Hepatocyte (in vitro differentiated cells): ENCODE measurements at regions not wholly inside any gene's neighbourhood (a gene's known extent, or its start where the extent isn't known, plus 50 kb on each side); places are given as distances from the start of the nearest gene placed in this dataset.

Experiments used
- DNase-seq: peaks from one replicate; pipeline ENCODE4 v3.0.0-alpha.2; 2016; ENCODE audit warnings: low spot score
- H2AFZ ChIP-seq: fragments of 200-600 bp; sonication (generic); 2 replicates; pipeline ENCODE4 v1.6.0; 2016; ENCODE audit warnings: antibody characterized with exemption, mild to moderate bottlenecking
- H3K27ac ChIP-seq: fragments of 200-600 bp; sonication (generic); 2 replicates; pipeline ENCODE4 v1.5.1; 2016; ENCODE audit warnings: mild to moderate bottlenecking
- H3K27me3 ChIP-seq: fragments of 200-600 bp; sonication (generic); 2 replicates; pipeline ENCODE4 v1.6.1; 2016
- H3K36me3 ChIP-seq: fragments of 200-600 bp; sonication (generic); replicated peaks from 2 replicates; pipeline ENCODE4 v1.5.1; 2016; ENCODE audit warnings: low read depth; ENCODE audit not compliant: insufficient read depth
- H3K4me1 ChIP-seq: fragments of 200-600 bp; sonication (generic); 2 replicates; pipeline ENCODE4 v1.5.1; 2016; ENCODE audit warnings: mild to moderate bottlenecking, moderate library complexity; ENCODE audit not compliant: insufficient read depth
- H3K4me2 ChIP-seq: fragments of 200-600 bp; sonication (generic); 2 replicates; pipeline ENCODE4 v1.6.0; 2016
- H3K4me3 ChIP-seq: fragments of 200-600 bp; sonication (generic); 2 replicates; pipeline ENCODE4 v1.5.1; 2016; ENCODE audit warnings: mild to moderate bottlenecking
- H3K79me2 ChIP-seq: fragments of 200-600 bp; sonication (generic); 2 replicates; pipeline ENCODE4 v1.6.0; 2017; ENCODE audit warnings: mild to moderate bottlenecking
- H3K9me2 ChIP-seq: fragments of 200-600 bp; sonication (generic); replicated peaks from 2 replicates; pipeline ENCODE4 v1.6.0; 2017; ENCODE audit warnings: mild to moderate bottlenecking; ENCODE audit not compliant: insufficient read depth
- H3K9me3 ChIP-seq: fragments of 200-600 bp; sonication (generic); 2 replicates; pipeline ENCODE4 v1.5.1; 2016; ENCODE audit warnings: low read depth, mild to moderate bottlenecking
- H4K20me1 ChIP-seq: fragments of 200-600 bp; sonication (generic); 2 replicates; pipeline ENCODE4 v1.6.0; 2016; ENCODE audit warnings: mild to moderate bottlenecking; ENCODE audit not compliant: insufficient read depth, poor library complexity, severe bottlenecking
- EZH2 ChIP-seq: fragments of 200-600 bp; sonication (generic); IDR thresholded peaks from 2 replicates; pipeline ENCODE4 v1.6.1; 2016; ENCODE audit warnings: antibody characterized with exemption, mild to moderate bottlenecking, borderline replicate concordance
- EZH2phosphoT487 ChIP-seq: fragments of 200-600 bp; sonication (generic); IDR thresholded peaks from one replicate; pipeline ENCODE4 v1.6.1; 2018; ENCODE audit warnings: antibody characterized with exemption, mild to moderate bottlenecking, low read depth, moderate library complexity; ENCODE audit not compliant: unreplicated experiment, severe bottlenecking
- WGBS: methylation state at CpG from one replicate; pipeline ENCODE4 v1.1.6; 2016; ENCODE audit warnings: low lambda C conversion rate; ENCODE audit errors: missing lambda C conversion rate; 5-methylcytosine and 5-hydroxymethylcytosine counted together
- TF ChIP-seq, protein P1 (sequence below): fragments of 200-600 bp; sonication (generic); IDR thresholded peaks from 2 replicates; pipeline ENCODE4 v1.5.1; 2016; ENCODE audit warnings: antibody characterized with exemption, mild to moderate bottlenecking; ENCODE audit not compliant: poor library complexity

DNA sequence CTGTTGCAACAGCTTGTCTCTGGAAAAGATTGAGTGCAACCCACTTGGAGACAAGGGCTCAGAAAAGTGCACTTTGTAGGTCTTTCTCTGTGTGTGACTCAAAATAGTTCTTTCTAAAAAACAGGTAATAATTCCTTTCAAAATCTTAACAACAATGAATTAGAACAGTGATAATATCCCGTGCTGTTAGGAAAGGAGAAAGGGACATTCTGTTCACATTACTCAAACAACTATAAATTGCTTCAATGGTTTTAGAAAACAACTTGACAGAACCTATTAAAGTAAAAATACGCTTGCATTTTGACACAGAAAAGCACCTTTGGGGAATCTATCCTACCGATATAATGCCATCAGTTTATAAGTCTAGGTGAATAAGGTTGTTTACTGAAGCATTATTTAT is 468.1 kb upstream of the DPP6 start:
- no peak for DNase-seq
- no peak overlapping the region for H3K27ac ChIP-seq
- no peak for TF ChIP-seq EZH2phosphoT487
- H3K27me3 ChIP-seq: no peaks in the 10 kb centered on the region
- H4K20me1 ChIP-seq: no peaks in the 10 kb centered on the region
- no peaks in the 10 kb centered on the region for H3K9me2 ChIP-seq
- H3K79me2 ChIP-seq: no peaks in the 10 kb centered on the region
- 65% methylated on average over 3 of the region's 3 CpGs for WGBS
- H3K4me1 ChIP-seq: no peaks in the 10 kb centered on the region
- no peak overlapping the region for H2AFZ ChIP-seq
- H3K4me2 ChIP-seq: no peak overlapping the region
- H3K4me3 ChIP-seq: no peak overlapping the region
- peaks cover 4% of the 10 kb centered on the region for H3K9me3 ChIP-seq
- no peaks in the 10 kb centered on the region for H3K36me3 ChIP-seq

DNA sequence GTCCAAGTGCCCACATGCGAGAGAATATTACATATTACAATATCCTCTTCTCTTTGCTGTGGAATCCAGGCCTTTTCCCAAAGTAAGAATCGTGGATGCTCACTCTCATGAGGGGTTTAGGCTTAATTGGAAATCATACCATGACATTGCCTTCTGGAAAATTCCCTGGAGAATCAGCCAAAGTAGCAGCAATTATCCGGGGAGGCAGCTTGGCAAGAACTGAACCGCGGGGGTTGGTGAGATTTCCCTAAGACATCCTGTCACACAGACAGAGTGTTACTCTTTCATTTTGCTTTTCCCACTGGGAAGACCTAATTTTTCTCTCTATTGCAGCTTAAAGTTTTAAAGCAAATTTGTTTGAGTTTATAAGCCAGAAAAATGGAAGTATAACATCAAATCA is 463.6 kb upstream of the DPP6 start:
- no peaks in the 10 kb centered on the region for H3K36me3 ChIP-seq
- H2AFZ ChIP-seq: no peak overlapping the region
- no peak for DNase-seq
- no peaks in the 10 kb centered on the region for H3K9me3 ChIP-seq
- no peak overlapping the region for H3K4me3 ChIP-seq
- no peaks in the 10 kb centered on the region for H3K79me2 ChIP-seq
- TF ChIP-seq EZH2 (no peak), EZH2phosphoT487 (no peak)
- TF ChIP-seq, protein P1, sequence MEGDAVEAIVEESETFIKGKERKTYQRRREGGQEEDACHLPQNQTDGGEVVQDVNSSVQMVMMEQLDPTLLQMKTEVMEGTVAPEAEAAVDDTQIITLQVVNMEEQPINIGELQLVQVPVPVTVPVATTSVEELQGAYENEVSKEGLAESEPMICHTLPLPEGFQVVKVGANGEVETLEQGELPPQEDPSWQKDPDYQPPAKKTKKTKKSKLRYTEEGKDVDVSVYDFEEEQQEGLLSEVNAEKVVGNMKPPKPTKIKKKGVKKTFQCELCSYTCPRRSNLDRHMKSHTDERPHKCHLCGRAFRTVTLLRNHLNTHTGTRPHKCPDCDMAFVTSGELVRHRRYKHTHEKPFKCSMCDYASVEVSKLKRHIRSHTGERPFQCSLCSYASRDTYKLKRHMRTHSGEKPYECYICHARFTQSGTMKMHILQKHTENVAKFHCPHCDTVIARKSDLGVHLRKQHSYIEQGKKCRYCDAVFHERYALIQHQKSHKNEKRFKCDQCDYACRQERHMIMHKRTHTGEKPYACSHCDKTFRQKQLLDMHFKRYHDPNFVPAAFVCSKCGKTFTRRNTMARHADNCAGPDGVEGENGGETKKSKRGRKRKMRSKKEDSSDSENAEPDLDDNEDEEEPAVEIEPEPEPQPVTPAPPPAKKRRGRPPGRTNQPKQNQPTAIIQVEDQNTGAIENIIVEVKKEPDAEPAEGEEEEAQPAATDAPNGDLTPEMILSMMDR: no peak
- H3K4me2 ChIP-seq: no peak overlapping the region
- no peak overlapping the region for H3K27ac ChIP-seq
- H3K27me3 ChIP-seq: no peaks in the 10 kb centered on the region
- no peaks in the 10 kb centered on the region for H3K9me2 ChIP-seq
- 76% methylated on average over 5 of the region's 5 CpGs for WGBS
- no peaks in the 10 kb centered on the region for H3K4me1 ChIP-seq
- H4K20me1 ChIP-seq: no peaks in the 10 kb centered on the region

DNA sequence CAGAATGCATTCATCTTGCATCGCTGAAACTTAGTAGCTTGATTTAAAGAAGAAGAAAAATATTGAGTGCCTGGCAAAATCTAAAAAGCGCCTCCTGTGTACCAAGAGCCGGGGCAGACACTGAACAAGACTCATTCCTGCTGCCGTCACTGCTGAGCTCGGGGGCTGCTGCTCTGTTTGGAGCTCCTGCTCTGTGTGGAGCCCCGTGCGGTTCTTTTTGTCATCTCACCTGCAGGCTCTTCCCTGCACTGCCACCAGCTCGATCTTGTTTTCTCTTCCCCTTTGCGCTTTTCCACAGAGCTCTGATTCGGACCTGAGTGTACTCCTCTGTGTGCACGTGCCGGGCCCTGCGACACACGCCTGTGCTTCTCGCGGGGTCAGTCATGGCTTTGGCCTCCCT is 462.1 kb upstream of the DPP6 start:
- 86% methylated on average over 16 of the region's 16 CpGs for WGBS

DNA sequence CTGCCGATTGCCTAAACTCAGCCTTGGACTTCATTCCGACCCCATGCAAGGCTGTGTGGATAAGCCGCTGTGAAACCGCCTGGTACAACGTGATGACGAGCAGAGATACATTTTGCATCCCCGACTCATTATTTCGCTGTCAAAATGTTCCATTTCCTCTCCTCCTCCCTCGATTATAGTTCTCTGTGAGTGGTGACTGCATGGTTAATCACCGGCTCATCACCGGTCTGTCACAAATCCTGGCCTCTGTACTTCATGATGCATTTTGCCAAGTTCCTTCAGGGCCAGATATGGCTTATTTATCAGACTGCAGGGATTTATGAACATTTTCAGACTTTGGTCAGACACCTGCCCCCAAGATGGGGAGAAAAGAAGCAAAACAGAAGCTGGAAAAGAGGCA is 461.6 kb upstream of the DPP6 start:
- Histone ChIP-seq H3K9me3 (no peaks in the 10 kb centered on the region), H3K79me2 (no peaks in the 10 kb centered on the region), H2AFZ (no peak overlapping the region), H3K4me1 (no peaks in the 10 kb centered on the region), H4K20me1 (no peaks in the 10 kb centered on the region), H3K9me2 (no peaks in the 10 kb centered on the region), H3K4me2 (no peak overlapping the region), H3K4me3 (no peak overlapping the region), H3K36me3 (no peaks in the 10 kb centered on the region), H3K27ac (no peak overlapping the region), H3K27me3 (no peaks in the 10 kb centered on the region)
- 85% methylated on average over 11 of the region's 11 CpGs for WGBS
- no peak for DNase-seq
- TF ChIP-seq EZH2 (no peak), EZH2phosphoT487 (no peak)
- TF ChIP-seq, protein P1: no peak

More for the DNA sequence above, 462.1 kb upstream of the DPP6 start:
- H3K9me2 ChIP-seq: no peaks in the 10 kb centered on the region
- TF ChIP-seq, protein P1: no peak
- TF ChIP-seq EZH2: no peak
- TF ChIP-seq EZH2phosphoT487: no peak
- no peak for DNase-seq
- no peaks in the 10 kb centered on the region for H3K9me3 ChIP-seq
- no peaks in the 10 kb centered on the region for H3K4me1 ChIP-seq
- H3K27me3 ChIP-seq: no peaks in the 10 kb centered on the region
- H3K36me3 ChIP-seq: no peaks in the 10 kb centered on the region
- no peaks in the 10 kb centered on the region for H3K79me2 ChIP-seq
- H4K20me1 ChIP-seq: no peaks in the 10 kb centered on the region
- no peak overlapping the region for H2AFZ ChIP-seq
- H3K4me2 ChIP-seq: no peak overlapping the region
- no peak overlapping the region for H3K27ac ChIP-seq
- H3K4me3 ChIP-seq: no peak overlapping the region
